NT2/D1 (cell line): ENCODE measurements at regions not wholly inside any gene's neighbourhood (a gene's known extent, or its start where the extent isn't known, plus 50 kb on each side); places are given as distances from the start of the nearest gene placed in this dataset.

Experiments used
- SUZ12 ChIP-seq: IDR thresholded peaks from 2 replicates; pipeline ENCODE4 v1.6.1; 2011; ENCODE audit not compliant: insufficient read length, insufficient read depth; ENCODE audit errors: extremely low read depth
- YY1 ChIP-seq: IDR thresholded peaks from 2 replicates; pipeline ENCODE4 v1.6.1; 2011; ENCODE audit not compliant: insufficient read length, insufficient read depth
- ZNF274 ChIP-seq: IDR thresholded peaks from 2 replicates; pipeline ENCODE4 v1.6.1; 2011; ENCODE audit warnings: mild to moderate bottlenecking, low read depth, low read length

DNA sequence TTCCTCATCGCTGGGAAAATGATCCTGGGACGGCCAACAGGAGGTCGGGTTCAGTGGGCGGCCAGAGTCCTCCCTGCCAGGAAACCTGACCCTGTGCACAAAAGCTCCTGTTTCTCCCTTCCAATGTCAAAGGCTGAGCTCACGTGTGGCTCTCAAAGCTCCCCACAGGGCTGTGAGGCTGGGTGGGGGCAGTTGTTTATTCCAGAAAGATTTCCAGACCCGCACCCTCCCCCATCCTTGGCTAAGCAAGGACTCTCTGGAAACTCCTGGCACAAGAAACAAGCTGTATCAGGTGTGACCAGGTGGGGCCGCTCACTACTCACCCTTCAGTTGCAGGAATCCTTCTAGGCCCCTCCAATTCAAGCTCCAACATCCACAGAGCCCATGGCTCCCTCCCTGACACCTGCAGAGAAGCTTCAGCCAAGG lies 131.9 kb downstream of the SHANK2 start:
- TF ChIP-seq SUZ12 (no peak), ZNF274 (no peak), YY1 (no peak)
